Astrocyte (in vitro differentiated cells and primary cell): ENCODE measurements at regions not wholly inside any gene's neighbourhood (a gene's known extent, or its start where the extent isn't known, plus 50 kb on each side); places are given as distances from the start of the nearest gene placed in this dataset.

Experiments used
- CTCF ChIP-seq: IDR thresholded peaks from 2 replicates; pipeline ENCODE4 v1.5.1; 2011; ENCODE audit warnings: low read depth, mild to moderate bottlenecking, inconsistent platforms, low read length, moderate library complexity; ENCODE audit not compliant: insufficient read depth
- EZH2 ChIP-seq: IDR thresholded peaks from 2 replicates; pipeline ENCODE4 v1.6.1; 2012; ENCODE audit warnings: mild to moderate bottlenecking, low read length, inconsistent platforms; ENCODE audit not compliant: insufficient read depth

DNA sequence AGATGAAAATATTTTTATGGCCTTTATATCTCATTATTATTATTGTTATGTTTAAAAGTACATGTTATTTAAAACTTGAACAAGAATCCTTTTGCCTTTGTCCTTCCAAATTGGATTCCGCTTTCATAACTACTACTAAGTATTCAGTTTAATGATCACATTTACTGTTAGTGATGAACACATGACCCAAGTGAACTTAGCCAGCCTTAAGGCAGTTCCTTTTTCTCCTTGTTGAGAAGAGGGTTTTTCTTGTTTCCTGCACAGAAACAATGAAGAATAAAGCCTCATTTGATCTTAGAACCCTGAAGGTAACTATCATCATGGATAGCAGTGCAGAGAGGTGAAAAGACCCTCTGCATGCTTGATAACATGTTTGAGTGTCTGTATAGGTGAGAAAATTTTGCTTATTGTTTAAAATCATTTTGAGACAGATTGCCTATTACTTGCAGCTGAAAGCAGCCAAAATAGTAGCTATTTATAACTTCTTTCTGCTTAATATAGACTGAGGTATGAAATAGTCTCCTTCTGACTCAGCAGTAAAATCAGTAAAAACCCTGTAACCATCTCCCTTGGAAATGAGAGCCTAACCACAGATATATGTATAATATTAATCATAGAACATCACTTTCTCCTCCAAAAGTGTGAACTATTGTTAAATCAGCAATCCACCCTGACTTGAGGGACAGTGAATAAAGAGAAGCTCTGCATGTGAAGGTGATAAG is 266.2 kb downstream of the SPATA31D1 start:
- TF ChIP-seq CTCF (no peak), EZH2 (no peak)
